ENCODE measurements at regions not wholly inside any gene's neighbourhood (a gene's known extent, or its start where the extent isn't known, plus 50 kb on each side); places are given as distances from the start of the nearest gene placed in this dataset.

DNA sequence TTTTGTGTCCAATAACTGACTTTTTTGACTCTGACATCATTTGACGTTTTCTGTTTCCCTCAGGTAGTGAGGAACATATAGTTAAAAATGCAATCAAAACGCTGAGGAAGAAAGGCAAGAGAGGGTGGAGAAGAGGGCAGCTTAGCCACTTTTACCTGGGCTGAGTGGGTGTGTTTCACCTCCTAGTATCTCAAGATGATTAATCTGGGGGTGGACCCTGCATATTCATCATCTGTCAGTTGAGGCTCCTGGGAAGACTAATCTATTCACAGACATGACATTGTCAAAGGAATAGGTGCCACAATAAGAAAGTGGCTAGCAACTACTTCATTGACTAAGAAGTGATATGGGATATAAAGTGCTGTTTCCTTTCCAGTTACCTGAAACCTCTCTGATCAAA, 331.5 kb upstream of the RARB start:
- DNase-seq, result no peak

DNA sequence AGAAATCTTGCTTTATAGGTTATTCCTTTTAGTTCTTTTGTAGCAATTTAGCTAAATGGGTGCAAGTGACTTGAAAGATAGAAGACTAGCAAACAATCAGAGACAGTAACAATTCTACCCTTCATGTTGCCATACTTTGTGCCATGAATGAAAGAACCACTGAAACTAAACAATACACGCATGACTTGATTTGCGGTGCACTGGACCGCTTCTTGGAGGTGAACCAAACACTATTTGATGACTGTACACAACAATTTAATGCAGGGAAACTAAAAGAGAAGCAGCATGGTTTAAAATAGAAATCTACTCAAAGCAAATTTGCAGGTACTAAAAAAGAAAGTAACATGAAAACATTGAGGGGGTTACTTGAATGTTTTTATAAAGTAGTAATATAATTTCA, 331.0 kb upstream of the RARB start:
- DNase-seq, result no peak

DNA sequence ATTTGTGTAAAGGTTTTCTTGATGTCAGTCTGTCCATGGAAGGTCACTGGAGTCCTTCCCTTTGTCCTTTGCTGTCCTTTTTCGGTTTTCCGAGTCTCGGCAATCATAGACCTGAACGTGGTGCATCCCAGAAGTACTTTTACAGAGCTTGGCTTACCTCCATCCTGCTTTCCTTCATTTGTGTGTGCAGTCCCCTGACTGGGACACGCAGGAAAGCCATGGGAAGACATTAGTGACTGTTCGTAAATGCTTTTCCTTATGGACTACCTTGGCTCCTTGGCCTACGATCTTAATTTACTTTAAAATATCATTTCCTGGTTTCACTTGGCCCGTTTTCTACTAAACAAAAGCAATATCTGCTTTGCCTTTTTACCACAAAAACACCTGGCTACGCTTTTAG, 328.4 kb upstream of the RARB start:
- no peak for DNase-seq

DNA sequence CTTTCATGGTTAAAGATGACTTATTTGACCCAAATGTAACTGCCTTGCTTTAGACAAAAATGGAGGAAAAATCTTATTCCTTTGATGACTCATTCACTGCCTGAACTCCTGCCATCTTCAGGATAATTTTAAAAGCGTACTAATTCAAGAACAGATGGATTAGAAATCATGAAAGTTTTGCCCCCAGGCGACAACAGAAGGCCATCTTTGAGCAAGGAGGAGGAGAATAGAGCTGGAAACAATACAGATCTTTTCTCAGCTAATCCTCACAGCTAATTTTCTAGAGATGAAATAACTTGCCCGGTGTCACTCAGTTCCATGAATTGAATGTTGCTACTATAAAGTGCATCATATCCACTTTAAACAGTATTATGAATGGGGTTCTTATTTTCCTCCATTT, 324.7 kb upstream of the RARB start:
- DNase-seq, result no peak

DNA sequence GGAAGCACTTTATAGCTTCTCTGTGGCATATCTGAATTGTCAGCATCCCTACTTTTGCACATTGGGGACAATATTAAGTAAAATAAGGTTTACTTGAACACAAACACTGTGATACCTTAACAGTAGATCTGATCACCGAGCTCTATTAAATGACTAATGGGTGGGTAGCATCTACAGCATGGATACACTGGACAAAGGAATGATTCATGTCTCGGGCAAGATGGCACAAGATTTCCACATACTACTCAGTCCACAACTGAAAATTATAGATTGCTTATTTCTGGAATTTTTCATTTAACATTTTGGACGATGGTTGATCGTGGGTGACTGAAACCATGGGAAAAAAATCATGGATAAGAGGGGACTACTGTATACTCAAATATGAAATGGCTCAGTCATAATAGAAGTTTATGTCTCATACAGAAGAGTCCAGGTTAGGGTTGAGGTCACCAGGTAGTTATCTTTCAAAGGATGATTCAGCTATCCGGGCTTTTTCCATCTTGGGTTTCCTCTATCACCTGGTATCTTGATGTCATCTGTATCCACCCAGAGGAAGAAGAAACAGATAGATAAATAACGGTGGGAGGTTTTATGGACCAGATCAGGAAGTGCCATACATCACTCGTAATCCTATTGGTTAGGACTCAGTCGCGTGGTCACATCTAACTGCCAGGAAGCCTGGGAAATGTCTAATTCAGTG, 320.0 kb upstream of the RARB start:
- DNase-seq, result no peak

DNA sequence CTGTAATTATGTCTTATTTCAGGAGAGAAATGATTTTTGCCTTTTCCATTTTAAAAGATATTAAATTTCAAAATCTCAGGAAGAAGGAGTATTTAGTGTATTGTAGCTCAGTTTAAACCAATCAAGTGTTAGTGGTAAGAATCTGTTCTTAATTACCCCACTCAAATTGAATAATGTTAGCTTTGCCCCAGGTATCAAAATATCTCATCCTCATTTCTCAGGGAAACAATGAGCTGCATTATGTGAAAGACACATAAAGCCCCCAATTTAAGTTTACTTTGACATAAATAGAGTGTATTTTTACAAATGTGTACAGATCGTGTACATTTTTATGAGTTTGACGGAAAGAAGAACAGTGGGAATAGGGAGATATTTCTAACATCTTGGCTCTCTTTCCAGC, 317.4 kb upstream of the RARB start:
- no peak for DNase-seq

DNA sequence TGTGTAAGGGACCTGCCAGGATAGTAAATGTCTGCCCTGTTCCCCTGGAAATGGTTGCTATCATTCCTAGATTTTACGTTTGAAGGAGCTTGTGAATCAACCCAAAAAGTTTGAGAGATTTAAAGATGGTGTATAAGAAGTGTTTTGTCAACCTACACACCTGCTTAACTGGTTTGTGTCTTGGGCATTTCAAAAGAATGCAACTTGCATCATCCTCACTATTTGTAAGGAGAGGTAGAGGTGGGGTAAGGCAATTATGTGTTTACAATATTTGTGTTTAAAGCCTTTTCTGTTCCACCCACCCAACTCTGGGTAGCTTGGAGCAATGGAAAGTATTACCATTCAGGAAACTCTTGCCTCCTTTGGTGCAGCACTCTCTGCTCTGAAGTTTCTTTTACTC, 314.2 kb upstream of the RARB start:
- DNase-seq, result no peak

DNA sequence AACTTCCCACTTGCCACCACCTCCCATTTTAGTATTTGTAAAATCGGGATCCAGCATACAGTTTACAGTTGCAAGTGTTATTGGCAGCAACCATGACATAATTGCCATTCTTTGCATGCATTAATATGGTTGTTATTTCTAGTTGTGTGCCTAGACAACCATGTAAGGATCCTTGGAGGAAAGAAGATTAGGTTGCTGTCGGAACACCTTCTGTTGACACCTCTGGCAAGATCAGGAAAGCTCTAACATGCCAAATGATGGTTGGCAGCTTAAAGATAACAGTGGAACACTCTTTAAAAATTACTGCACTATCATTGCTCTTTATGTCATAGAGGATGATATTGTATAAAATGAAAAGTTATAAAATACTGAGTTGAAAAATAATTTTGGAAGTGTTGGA, 313.5 kb upstream of the RARB start:
- DNase-seq, result no peak

DNA sequence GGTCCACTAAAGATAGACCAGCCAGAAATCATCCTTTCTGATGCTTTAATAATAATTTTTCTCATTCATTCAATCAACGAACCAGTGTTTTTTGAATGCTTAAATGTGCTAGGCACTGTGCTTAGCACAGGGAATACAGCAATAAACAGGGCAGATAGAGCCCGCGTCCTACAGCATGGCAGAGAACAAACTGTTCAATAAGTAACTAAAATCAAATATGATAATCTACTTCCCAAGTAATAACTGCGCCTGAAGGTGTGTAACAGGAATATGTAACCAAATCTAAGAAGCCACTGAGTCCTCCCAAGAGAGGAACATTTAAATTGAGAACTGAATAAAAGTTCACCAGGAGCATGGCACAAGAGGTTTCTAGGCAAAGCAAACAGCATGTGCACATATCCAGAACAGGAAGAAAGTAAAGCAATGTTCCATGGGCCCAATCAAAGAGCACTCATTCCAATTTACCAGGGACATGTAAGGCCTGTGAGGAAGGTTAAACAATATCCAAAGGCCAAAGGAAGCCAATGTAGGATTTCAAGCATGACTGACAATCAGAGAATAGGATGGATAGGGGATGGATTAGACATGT, 311.0 kb upstream of the RARB start:
- DNase-seq, result no peak

DNA sequence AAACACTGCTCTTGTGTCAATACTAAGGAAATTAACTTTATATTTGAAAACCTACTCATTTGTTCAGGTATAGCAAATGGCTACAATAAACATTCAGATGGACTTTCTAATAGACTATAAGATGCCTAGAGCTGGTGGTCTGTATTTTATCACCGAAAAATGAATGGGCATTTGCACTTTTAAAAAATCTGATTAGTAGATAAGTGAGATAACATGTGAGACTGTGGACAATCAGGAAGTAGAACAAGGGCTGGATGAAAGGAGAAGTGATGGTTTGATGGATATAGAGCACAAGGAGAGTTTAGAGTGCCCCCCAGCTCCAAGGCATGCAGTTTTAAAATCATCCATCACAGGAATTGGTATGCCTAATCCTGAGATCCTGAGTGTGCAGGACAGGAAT, 308.4 kb upstream of the RARB start:
- no peak for DNase-seq

DNA sequence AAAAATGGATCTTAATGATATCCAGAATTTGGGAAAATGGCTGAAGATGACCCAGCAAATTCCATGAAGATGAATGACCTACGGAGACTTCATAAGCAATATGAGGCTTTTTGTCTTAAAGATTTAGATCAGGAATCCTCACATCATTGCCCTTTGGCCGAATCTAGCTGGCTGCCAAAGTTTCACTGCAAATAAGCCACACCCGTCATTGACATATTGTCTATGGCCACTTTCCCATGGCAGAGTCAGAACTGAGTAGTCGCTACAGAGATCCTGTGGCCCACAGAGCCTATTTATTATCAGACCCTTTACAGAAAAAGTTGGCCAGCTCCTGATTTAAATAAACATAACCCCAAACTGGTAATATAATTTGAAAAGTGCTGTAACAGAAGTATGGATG, 307.4 kb upstream of the RARB start:
- no peak for DNase-seq

DNA sequence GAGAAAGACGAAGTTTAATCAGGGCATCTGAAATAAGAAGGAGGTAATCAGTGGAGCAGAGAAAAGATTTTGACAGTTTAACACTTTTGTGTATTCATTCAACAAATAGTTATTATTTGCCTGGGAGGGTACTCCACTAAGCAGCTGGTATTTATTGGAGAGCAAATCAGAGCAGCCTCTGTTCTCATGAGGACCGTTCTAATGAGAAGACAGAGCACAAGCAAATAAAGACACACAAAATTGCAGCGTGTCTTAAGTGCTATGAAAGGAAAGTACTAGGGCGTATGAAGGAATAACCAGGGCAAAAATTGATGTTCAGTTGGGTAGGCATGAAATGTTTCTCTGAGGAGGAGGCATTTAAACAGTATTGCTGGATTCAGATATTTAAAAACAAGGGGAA, 302.9 kb upstream of the RARB start:
- no peak for DNase-seq

DNA sequence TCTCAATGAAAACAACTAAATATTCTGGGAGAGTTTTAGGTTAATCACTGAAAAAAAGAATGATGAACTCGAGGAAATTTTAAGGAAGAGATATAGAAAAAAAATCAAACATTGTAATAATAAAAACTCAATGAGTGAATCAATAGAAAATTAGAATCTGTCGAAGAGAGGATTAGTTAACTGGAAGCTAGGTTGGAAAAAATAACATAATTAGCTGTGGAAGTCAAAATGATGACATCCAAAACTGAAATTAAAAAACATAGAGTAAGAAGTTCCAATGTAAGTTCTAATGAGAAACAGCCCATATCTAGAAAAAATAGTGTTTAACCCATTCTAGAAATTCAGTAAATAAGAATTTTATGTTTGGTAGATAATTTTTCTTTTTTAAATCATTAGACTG, 299.3 kb upstream of the RARB start:
- DNase-seq, result no peak

DNA sequence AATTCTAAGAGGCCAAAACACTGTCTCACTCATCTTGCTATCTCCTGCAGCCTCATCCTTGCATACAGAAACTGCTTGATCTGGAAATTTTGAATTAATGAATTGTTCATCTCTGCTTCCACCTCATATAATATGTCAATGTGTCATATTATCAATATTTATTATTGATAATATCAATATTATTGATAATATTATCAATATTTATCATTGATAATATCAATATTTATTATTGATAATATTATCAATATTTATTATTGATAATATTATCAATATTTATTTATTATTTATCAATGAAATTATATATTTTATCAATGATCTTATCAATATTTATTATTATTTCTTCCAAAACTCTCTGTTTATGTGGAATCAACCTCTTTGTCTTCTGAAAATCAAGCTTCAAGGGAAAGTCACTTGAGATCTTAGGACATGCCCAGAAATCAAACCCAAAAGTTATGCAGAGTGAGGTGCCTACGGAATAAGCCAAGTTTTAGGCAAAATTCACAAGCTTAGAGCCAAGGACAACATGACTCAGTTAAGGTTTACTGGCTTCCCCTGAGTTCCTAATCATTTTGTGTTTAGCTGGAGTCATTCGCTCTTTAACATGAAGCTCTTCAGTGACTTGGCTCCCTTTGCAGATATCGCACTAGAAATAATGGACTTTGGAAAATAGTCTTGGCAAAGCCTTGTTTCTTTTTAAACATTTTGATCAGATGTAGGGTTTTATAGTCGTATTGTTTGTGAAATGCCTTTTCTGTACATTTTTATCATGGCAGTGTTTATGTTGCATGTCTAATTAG, 297.1 kb upstream of the RARB start:
- DNase-seq, result peak; percentile 56 to 68

DNA sequence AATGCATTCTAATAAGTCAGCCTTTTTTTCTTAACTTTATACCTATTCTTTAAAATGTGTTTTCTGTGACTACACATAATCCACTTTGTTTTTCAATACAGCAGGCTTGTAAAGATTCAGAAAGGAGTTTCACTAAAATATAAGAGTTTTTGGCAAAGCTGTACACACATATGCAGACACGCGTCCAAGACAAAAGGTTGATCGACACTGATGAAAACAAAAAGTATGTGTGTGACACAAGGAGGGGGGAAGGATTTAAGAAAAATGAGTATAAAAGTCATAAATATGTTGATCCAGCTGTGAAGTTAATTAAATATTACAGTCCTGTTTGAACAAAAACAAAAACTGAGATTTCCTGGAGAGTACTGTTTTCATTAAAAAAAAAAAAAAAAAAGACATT, 294.5 kb upstream of the RARB start:
- no peak for DNase-seq

DNA sequence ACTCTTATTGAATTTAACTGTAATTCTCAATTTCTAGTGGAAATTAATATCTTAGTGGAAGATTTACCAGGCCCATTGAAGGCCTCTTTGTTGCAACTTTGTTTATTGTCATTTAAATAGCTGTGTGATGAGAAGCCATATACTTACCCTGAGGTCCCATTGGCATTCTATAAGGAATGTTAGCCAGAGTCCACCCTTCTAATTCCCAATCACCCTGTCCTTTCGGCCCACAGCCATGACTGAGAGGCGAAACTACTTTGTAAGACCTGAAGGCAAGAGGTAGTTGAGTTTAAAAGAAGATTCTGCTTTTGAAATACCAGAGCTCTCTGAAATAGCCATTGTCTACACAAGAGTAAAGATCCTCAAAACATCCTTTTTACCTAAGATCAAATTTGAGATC, 290.5 kb upstream of the RARB start:
- no peak for DNase-seq

DNA sequence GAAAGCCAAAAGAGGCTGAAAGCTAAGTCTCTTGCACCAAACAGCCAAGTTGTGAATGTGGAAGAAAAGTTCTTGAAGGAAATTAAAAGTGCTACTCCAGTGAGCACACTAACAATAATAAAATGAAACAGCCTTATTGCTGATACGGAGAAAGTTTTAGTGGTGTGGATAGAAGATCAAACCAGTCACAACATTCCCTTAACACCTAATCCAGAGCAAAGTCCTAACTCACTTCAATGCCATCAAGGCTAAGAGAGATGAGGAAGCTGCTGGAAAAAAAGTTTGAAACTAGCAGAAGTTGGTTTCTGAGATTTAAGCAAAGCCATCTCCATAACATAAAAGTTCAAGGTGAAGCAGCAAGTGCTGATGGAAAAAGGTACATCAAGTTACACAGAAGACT, 288.8 kb upstream of the RARB start:
- no peak for DNase-seq

DNA sequence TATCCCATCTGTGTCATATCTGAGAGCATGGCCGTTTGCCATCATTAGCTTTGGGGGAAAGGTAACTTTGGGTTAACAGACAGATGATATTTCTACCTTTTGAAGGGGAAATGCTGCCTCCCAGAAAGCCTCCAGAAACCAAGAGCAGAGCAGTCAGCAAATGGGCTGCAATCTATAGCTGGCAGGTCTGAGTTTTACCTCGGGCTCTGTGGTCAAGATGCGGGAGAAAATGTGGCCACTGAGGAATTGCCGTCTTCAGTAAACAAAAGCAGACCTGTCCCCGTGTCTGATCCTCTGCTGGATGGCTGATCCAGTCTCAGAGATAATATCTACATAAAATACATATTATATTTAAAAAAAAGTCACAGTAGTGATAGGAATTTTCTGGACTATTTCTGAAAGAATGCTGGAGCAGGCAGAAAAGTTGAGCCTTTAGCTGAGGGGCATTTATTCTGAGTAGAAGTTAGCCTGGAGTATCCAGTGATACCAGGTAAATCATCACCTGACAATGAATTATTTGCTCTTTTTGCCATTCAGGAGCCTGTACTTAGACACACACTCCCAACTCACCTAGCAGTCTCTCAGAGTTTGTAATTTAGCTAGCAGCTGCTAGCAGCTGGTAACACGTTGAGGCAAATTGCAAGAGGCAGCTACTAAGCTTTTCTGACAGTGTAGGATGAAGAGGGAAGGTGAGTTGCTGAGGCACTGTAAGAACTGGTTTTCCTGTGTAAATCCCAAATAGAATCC, 285.3 kb upstream of the RARB start:
- no peak for DNase-seq

DNA sequence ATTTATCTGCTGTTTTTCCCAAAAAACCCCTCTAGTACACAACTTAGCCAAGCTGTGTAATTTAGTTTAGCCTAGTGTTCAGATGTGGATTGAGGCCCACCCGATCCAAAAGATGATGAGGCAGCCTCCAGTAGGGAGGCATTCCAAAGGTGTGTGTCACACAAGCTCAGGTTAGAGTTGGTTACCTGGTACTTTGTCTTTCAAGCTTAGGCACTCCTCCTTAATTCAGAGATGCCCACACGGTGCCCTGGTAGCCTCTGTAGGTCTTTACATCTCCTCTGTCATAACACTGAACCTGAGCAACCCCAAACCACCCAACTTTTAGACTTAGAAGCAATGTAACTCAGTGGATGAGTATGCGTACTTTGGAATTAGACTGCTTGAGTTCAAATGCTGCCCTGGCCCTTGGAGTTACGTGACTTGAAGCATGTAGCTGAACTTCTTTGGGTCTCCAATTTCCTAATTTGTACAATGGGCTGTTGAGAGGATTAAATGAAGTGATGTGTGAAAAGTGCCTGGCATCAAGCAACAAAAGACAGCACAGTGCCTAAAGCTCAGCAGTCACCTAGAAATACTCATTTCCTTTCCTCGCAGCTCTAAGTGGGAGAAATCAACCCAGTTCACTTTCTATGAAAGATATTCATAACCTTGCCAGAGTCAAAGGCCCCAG, 284.6 kb upstream of the RARB start:
- no peak for DNase-seq

DNA sequence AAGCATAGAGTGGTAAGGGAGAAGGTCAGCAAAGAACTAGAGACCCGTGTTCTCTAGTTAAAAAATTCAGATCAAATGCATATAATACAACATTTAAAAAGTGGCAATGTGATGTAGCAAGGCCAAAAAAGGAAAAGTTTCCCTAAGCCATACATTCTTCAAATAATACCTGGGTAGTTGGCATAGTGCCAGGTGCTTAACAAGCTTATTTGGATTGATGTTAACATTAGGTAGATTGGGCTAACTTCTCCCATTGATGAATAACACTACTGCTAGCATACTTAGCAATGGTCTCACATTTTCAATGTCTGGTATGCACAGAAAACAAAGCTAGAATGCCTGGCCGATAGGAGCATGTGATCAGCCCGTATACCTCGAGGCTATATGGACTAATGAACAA, 283.6 kb upstream of the RARB start:
- no peak for DNase-seq

DNA sequence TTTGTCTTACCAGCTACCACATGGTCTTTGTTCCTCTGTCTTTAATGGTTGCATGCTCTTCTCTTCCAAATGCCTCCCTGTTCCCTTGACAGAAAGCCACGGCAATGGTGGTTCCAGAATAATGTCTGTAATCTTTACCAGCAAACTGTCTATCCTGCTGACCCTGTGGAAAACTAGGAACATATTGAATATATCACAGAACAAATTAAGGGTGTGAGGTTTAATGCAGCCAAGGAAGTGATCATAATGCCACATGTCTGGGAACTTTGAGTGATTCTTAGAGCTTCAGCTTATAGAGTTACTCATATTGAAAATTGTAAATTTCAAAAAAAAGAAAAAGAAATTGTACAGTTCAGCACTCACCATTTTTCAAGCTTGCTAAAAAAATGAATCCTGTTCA, 282.9 kb upstream of the RARB start:
- no peak for DNase-seq

DNA sequence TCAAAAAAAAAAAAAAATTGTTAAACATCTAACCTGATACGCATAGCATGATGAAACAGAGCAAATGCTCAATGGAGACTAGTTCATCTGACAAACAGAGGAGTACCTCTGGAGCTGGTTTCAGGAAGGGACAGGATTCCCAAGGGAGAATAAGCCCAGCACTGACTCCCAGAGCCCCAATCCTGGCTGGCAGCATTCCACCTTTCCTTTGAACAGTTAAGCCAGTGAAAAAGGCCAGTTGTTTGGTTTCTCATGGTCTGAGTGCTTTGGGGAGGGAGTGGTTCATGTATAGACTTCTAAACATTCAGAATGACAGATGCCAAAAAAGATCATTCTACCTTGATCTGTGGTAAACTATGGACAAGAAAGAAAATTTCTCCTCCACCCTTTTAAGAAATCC, 277.9 kb upstream of the RARB start:
- DNase-seq, result no peak
